Vagina (tissue), 2 donors: ENCODE measurements at regions not wholly inside any gene's neighbourhood (a gene's known extent, or its start where the extent isn't known, plus 50 kb on each side); places are given as distances from the start of the nearest gene placed in this dataset.

Source experiments
- DNase-seq, 2 donors: peaks; one replicate each; pipeline ENCODE4 v3.0.0-alpha.2; 2017; ENCODE audit errors: extremely low spot score in 2 of 2
- H3K27ac ChIP-seq: fragments of 200-600 bp; sonication (generic); one replicate; pipeline ENCODE4 v1.5.1; 2019
- H3K27me3 ChIP-seq: fragments of 200-600 bp; sonication (generic); one replicate; pipeline ENCODE4 v1.5.1; 2019
- H3K36me3 ChIP-seq, 2 donors: fragments of 200-600 bp; sonication (generic); one replicate each; pipeline ENCODE4 v1.5.1; 2017 to 2019
- H3K4me1 ChIP-seq: fragments of 200-600 bp; sonication (generic); one replicate; pipeline ENCODE4 v1.5.1; 2019
- H3K4me3 ChIP-seq, 2 donors: fragments of 200-600 bp; sonication (generic); 1 replicate in 1 of 2; 2 replicates in 1 of 2; pipeline ENCODE4 v1.5.1; 2016 to 2019
- H3K9me3 ChIP-seq: fragments of 200-600 bp; sonication (generic); one replicate; pipeline ENCODE4 v1.5.1; 2019
- POLR2A ChIP-seq, 2 donors: fragments of 450-650 bp; IDR thresholded peaks; one replicate each; pipeline ENCODE4 v1.6.1; 2017; ENCODE audit warnings: antibody characterized with exemption in 2 of 2, mild to moderate bottlenecking in 2 of 2, moderate library complexity in 2 of 2
- POLR2AphosphoS5 ChIP-seq, 2 donors: sonication (generic); formaldehyde crosslinking; IDR thresholded peaks; one replicate each; pipeline ENCODE4 v1.9.0; 2017; ENCODE audit warnings: antibody characterized with exemption in 2 of 2, mild to moderate bottlenecking in 2 of 2, low read depth in 1 of 2; ENCODE audit not compliant: insufficient read depth in 1 of 2
- intact Hi-C: fragments of 100-400 bp; cut with DNase I; formaldehyde crosslinking; loops from one replicate; pipeline ENCODE4 v1.15.1; 2023
- TF ChIP-seq, protein P1 (sequence below), 3 experiments: fragments of 450-650 bp in 2 of 3; fragments of 200-600 bp in 1 of 3; sonication (generic) in 1 of 3; IDR thresholded peaks; one replicate each; pipeline ENCODE4 v1.5.1; 2017 to 2019; ENCODE audit warnings: antibody characterized with exemption in 3 of 3, mild to moderate bottlenecking in 2 of 3, moderate library complexity in 2 of 3

DNA sequence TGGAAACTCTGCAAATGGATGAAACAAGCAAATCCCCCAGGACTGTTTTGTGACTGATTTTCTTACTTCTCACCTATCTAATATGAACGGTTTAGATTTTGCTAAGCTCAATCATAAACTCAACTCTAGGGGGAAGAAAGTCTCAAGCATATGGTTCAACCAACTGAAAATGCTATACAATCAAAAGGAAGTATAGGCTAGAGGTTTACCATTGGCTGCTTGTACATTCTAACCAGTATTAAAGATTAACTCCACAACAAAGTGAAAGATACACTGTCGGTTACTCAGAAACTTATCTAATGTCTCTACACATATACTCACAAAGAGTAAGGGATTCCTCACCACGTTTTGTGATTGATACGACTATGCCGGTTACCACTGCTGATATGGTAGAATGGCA lies 281.8 kb upstream of the SOX5 start:
- intact Hi-C loops, result no loop called here
- peaks cover 21% of the 10 kb centered on the region for H3K4me1 ChIP-seq
- no peak for DNase-seq
- H3K9me3 ChIP-seq, result no peaks in the 10 kb centered on the region
- H3K4me3 ChIP-seq, result no peak overlapping the region
- TF ChIP-seq POLR2AphosphoS5 (IDR thresholded peaks at IDR 0.05; ENCODE audit: insufficient read depth in 1 of 2, low read depth in 1 of 2) (no peak), POLR2A (IDR thresholded peaks at IDR 0.05) (no peak)
- TF ChIP-seq, protein P1, sequence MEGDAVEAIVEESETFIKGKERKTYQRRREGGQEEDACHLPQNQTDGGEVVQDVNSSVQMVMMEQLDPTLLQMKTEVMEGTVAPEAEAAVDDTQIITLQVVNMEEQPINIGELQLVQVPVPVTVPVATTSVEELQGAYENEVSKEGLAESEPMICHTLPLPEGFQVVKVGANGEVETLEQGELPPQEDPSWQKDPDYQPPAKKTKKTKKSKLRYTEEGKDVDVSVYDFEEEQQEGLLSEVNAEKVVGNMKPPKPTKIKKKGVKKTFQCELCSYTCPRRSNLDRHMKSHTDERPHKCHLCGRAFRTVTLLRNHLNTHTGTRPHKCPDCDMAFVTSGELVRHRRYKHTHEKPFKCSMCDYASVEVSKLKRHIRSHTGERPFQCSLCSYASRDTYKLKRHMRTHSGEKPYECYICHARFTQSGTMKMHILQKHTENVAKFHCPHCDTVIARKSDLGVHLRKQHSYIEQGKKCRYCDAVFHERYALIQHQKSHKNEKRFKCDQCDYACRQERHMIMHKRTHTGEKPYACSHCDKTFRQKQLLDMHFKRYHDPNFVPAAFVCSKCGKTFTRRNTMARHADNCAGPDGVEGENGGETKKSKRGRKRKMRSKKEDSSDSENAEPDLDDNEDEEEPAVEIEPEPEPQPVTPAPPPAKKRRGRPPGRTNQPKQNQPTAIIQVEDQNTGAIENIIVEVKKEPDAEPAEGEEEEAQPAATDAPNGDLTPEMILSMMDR (IDR thresholded peaks at IDR 0.05), result no peak
- no peaks in the 10 kb centered on the region for H3K36me3 ChIP-seq
- H3K27me3 ChIP-seq, result no peaks in the 10 kb centered on the region
- no peak overlapping the region for H3K27ac ChIP-seq

DNA sequence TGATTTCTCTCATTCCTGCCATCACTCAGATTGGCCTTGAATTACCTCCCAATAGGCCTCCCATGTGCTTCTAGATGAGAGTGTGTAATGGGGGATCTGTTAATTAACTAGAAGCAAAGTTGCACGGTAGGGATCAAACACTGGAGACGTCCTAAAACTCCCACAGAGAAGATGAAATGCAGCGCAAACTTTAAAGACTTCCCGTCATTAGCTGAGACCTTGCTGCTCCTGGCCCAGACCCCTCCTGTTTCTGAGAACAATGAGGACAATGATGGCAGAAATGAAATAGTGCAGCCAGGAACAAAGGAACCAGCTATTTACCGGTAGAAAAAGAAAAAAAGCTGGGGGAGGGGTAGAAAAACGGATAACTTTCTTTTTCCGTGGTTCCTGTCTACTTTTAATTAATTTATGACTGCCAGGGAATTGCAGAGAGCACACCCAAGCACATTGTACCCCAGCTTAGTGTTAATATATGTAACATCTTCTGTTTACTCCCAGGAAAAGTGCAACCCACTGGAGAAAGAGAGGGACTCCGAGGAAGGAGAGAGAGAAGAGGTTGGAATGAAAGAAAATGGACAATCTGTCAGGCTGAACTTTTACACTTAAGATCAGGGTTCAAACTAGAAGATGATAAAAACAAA lies 280.7 kb upstream of the SOX5 start:
- TF ChIP-seq POLR2A (IDR thresholded peaks at IDR 0.05) (no peak), POLR2AphosphoS5 (IDR thresholded peaks at IDR 0.05; ENCODE audit: insufficient read depth in 1 of 2, low read depth in 1 of 2) (no peak)
- TF ChIP-seq, protein P1 (IDR thresholded peaks at IDR 0.05), result no peak
- H3K36me3 ChIP-seq, result no peaks in the 10 kb centered on the region
- H3K9me3 ChIP-seq, result no peaks in the 10 kb centered on the region
- H3K4me3 ChIP-seq, result no peak overlapping the region
- H3K4me1 ChIP-seq, result peaks cover 21% of the 10 kb centered on the region
- no peak overlapping the region for H3K27ac ChIP-seq
- no peaks in the 10 kb centered on the region for H3K27me3 ChIP-seq
- intact Hi-C loops, result no loop called here
- DNase-seq, result no peak

DNA sequence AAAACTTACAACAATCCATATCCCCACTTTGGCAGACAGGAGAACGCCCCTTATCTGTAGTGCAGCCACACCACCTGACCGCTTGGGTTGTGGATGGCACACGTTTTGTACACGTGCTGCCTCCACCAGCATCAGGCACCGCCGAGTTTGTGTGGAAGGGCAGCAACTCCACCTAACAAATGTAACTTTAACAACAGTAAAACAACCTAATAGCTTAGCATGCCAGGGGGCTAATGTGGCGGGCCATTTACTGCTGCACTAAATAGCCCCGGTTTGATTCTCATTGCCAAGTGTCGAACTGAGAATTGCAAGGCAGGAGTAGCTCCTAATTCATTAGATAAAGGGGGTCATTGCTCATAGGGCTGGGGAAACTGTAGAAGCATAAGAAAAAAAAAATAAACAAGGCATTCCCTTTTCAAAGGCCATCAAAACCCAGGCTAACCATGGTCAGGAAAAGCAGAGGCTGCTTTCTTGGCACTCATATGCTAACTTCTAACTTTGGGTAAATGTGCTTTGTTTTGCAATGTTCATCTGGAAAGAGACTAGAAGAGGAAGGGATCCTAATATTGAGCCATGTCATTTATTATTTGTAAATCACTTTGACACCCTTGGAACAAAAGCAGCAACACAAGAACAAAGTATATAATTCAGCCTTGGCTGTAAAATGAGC lies 279.7 kb upstream of the SOX5 start:
- Histone ChIP-seq H3K27ac (no peak overlapping the region), H3K4me1 (peaks cover 21% of the 10 kb centered on the region), H3K27me3 (no peaks in the 10 kb centered on the region), H3K4me3 (no peak overlapping the region), H3K36me3 (no peaks in the 10 kb centered on the region), H3K9me3 (no peaks in the 10 kb centered on the region)
- no peak for TF ChIP-seq POLR2A (IDR thresholded peaks at IDR 0.05)
- DNase-seq, result no peak
- intact Hi-C loops, result no loop called here

DNA sequence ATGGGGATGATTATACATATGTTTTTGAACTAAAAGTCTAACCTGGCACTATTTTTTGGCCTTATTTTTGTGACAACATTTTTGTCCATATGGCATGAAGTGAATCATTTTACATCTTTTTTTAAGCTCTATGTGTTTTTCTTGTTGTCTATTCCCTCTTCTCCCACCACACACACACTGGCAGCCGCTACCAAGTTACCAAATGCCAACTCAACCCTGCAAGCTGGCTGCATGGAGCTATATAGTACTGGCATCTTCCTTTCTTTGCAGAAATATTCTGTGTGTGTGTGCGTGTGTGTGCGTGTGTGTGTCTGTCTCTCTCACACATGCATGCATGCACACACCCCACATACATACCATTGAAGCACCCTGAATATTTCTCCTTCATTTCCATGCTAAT lies 278.9 kb upstream of the SOX5 start:
- Histone ChIP-seq H3K4me1 (peaks cover 21% of the 10 kb centered on the region), H3K9me3 (no peaks in the 10 kb centered on the region), H3K27ac (no peak overlapping the region), H3K27me3 (no peaks in the 10 kb centered on the region), H3K36me3 (no peaks in the 10 kb centered on the region), H3K4me3 (no peak overlapping the region)
- TF ChIP-seq POLR2AphosphoS5 (IDR thresholded peaks at IDR 0.05; ENCODE audit: insufficient read depth in 1 of 2, low read depth in 1 of 2) (no peak), POLR2A (IDR thresholded peaks at IDR 0.05) (no peak)
- TF ChIP-seq, protein P1 (IDR thresholded peaks at IDR 0.05), result no peak
- no peak for DNase-seq
- intact Hi-C loops, result no loop called here

DNA sequence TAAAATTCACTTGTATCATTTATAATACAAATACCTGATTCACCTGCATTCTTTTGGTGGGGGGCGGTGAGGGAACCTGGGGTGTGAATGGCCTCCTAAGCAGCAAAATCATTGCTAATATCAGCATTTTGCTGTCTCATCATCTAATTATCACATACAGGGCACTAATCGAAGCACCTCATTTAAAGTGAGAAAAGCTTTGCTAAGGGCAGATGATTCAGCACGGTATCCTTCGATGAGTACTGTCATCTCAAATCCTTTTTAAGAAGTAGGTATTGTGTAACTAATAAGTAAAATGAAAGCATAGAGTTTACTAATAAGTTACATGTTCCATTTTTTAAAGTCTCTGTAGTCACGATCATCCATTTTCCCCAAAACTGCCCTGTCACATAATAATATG lies 278.1 kb upstream of the SOX5 start:
- H3K27me3 ChIP-seq, result no peaks in the 10 kb centered on the region
- H3K36me3 ChIP-seq, result no peaks in the 10 kb centered on the region
- peaks cover 21% of the 10 kb centered on the region for H3K4me1 ChIP-seq
- TF ChIP-seq POLR2AphosphoS5 (IDR thresholded peaks at IDR 0.05; ENCODE audit: insufficient read depth in 1 of 2, low read depth in 1 of 2), result no peak
- TF ChIP-seq, protein P1 (IDR thresholded peaks at IDR 0.05), result no peak
- no peak for TF ChIP-seq POLR2A (IDR thresholded peaks at IDR 0.05)
- H3K9me3 ChIP-seq, result no peaks in the 10 kb centered on the region
- no peak for DNase-seq
- H3K27ac ChIP-seq, result no peak overlapping the region
- H3K4me3 ChIP-seq, result no peak overlapping the region
- intact Hi-C loops, result no loop called here
